HG03354 (cell line): ENCODE measurements at regions not wholly inside any gene's neighbourhood (a gene's known extent, or its start where the extent isn't known, plus 50 kb on each side); places are given as distances from the start of the nearest gene placed in this dataset.

Experiments
- ATAC-seq: cut with Tn5 transposase; IDR thresholded peaks from one replicate; pipeline ENCODE4 v1.9.1; 2021; ENCODE audit warnings: mild to moderate bottlenecking; ENCODE audit not compliant: unreplicated experiment, poor library complexity, severe bottlenecking

DNA sequence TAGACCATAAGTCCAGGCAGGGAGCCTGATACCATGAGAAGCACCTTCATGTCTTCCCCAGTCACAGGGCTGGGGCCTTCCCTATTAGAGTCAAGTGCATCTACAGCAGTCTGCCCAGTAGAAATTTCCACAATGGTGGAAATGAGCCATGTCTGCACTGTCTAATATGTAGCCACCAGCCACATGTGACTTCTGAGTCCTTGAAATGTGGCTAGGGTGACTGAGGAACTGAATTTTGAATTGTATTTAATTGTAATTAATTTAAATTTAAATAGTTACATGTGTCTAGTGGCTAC, 300.2 kb downstream of the CLIC5 start:
- ATAC-seq = no peak

DNA sequence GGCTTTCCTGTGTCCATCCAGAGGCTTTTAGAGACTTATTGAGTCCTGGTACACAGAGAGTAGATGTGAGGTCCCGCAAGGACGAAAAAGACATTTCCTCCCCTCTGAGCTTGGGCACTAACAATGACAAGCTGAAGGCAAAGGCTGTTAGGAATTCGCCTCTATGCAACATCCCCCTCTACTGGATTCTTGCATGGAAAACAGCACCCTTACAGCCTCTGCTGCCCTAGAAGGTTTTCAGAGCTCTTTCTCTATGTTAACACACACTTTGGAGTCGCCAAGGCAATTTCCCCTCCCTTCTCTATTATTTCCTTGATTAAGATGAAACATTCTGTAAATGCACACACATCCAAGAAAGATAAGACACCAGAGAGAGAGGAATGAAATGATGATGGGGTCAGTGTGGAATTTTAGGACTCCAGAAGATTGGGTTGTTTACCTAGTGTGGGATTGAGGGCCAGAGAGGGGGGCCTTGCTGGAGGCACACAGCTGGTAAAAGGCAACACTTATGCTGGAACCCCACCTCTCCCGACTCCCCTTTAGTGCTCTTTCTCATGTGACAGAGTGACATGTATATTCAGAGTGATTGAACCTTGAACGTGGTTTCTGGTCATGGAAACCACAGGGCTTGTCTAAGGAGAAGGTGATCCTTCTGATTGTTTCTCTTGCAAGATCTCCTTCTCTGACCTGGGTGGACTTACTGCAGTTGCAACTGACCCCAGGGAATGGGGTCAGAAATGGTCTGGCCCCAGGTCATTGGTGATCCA, 300.7 kb downstream of the CLIC5 start:
- ATAC-seq = peak; percentile 35

DNA sequence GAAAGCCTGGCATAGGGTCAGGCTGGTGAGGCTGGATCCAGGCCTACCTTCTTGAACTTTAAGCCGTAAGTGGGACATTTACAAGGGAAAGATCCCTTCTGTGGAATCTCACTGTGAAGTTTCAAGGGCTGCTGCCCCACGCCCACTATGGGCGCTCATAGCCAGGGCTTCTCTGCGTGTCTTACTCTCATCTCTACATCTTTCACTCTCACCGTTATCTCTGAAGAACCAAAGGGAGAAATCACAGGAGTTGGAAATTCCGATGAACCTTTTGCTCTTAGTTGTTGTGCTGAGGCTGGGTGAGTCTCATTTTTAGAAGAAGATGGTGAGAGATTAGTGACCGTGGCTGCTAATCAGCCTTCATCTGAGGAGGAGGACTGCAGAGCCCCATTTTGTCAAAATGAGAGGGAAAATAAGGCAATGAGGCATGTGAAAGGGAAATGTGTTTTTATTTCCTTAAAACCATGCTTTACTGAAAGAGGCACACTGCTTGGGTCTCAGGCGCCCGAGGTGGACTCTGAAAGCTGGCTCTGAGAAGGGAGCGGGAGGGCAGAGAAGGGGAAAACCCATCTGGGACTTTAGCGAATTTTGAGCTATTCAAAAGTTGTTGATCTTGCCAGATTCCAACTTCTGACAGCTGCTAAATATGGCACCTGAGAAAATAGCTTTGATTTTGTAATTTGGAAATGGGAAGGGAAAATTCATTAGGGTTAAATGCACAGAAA, 301.5 kb downstream of the CLIC5 start:
- no peak for ATAC-seq
